Body of pancreas (tissue), 4 donors: ENCODE measurements at regions not wholly inside any gene's neighbourhood (a gene's known extent, or its start where the extent isn't known, plus 50 kb on each side); places are given as distances from the start of the nearest gene placed in this dataset.
"Not testable (repeated sequence)": the region's sequence is repeated elsewhere in the genome, so short reads cannot be mapped to it uniquely, and the experiment has no call there.

ENCODE experiments used
- ATAC-seq: fragments of 150-250 bp; one replicate; pipeline ENCODE4 v1.9.1; 2016
- DNase-seq, 4 donors: peaks; one replicate each; pipeline ENCODE4 v3.0.0-alpha.2; 2019
- H3K27ac ChIP-seq, 4 donors: fragments of 200-600 bp; sonication (generic); 1 replicate in 3 of 4; 2 replicates in 1 of 4; pipeline versions ENCODE4 v1.5.1 to v1.6.1; 2016 to 2019; ENCODE audit warnings: mild to moderate bottlenecking in 1 of 4, mixed read lengths in 1 of 4, moderate library complexity in 1 of 4
- H3K27me3 ChIP-seq, 2 donors: fragments of 200-600 bp; sonication (generic); one replicate each; pipeline ENCODE4 v1.6.0; 2016; ENCODE audit warnings: mild to moderate bottlenecking in 1 of 2
- H3K36me3 ChIP-seq, 2 donors: fragments of 200-600 bp; sonication (generic); replicated peaks in 1 of 2; 2 replicates each; pipeline ENCODE4 v1.5.1; 2016; ENCODE audit warnings: low read depth in 2 of 2; ENCODE audit not compliant: insufficient read depth in 1 of 2
- H3K4me1 ChIP-seq: fragments of 200-600 bp; sonication (generic); one replicate; pipeline ENCODE4 v1.6.0; 2016
- H3K4me3 ChIP-seq, 2 donors: fragments of 200-600 bp; sonication (generic); 1 replicate in 1 of 2; 2 replicates in 1 of 2; pipeline ENCODE4 v1.5.1; 2016 to 2019
- H3K9me3 ChIP-seq, 3 donors: fragments of 200-600 bp; sonication (generic); 1 replicate in 2 of 3; 2 replicates in 1 of 3; pipeline ENCODE4 v1.5.1; 2016
- CTCF ChIP-seq, 7 experiments: fragments of 450-650 bp in 4 of 7; fragments of 200-600 bp in 3 of 7; sonication (generic) in 3 of 7; IDR thresholded peaks; one replicate each; pipeline ENCODE4 v1.5.1; 2016 to 2019; ENCODE audit warnings: antibody characterized with exemption in 7 of 7
- POLR2A ChIP-seq, 3 donors: fragments of 450-650 bp; IDR thresholded peaks; one replicate each; pipeline ENCODE4 v1.6.1; 2016; ENCODE audit warnings: antibody characterized with exemption in 3 of 3, mild to moderate bottlenecking in 2 of 3
- WGBS, 2 donors: methylation state at CpG; one replicate each; pipeline ENCODE4 v1.1.5; 2017; 5-methylcytosine and 5-hydroxymethylcytosine counted together
- intact Hi-C: fragments of 100-400 bp; cut with DNase I; formaldehyde crosslinking; loops from one replicate; pipeline ENCODE4 v1.15.1; 2023

DNA sequence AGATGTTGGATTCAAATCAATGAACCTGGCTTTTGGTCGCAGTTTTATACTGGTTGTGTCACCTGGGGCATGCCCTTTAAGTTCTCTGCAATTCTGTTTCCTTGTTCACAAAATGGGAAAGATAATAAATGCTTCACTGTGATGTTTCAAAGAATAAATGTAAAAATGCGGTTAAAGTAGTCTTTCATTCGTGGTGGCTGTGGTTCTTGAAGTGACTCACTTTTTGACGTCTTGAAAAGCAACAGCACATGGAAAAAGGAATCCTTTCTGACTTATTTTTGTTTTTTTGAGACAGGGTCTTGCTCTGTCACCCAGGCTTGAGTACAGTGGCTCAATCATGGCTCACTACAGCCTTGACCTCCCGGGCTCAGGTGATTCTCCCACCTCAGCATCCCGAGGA, 88.4 kb upstream of the SLIT3 start:
- Histone ChIP-seq H3K27me3 (no peaks in the 10 kb centered on the region), H3K27ac (no peak overlapping the region), H3K36me3 (no peaks in the 10 kb centered on the region), H3K4me3 (no peak overlapping the region), H3K9me3 (no peaks in the 10 kb centered on the region), H3K4me1 (no peaks in the 10 kb centered on the region)
- no peak for TF ChIP-seq CTCF (IDR thresholded peaks at IDR 0.05)
- no peak for TF ChIP-seq POLR2A (IDR thresholded peaks at IDR 0.05)
- no peak for DNase-seq
- ATAC-seq: no peak
- intact Hi-C loops: no loop called here
- 66 to 70% methylated on average over 6 of the region's 6 CpGs for WGBS, 2 donors

DNA sequence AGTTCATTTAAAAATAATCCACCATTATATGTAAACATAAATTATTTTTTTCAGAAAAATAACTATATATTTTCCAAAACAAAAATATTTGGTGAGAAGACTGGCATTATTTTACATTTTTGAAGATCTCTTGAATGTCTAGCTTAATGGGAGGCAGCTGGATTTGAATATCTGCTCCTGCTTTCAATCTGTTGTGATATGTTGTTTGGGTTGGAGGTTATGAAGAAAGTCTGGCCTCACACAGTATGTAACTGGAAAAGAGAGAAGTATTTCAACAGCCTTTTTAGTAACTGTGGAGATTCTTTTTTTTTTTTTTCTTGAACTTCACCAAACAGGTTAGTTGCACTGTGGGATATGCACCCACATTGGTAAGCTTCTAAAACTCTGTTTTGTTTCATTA, 84.7 kb upstream of the SLIT3 start:
- H3K4me3 ChIP-seq: no peak overlapping the region
- ATAC-seq: no peak
- no peak overlapping the region for H3K27ac ChIP-seq
- H3K27me3 ChIP-seq: no peaks in the 10 kb centered on the region
- no peak for TF ChIP-seq POLR2A (IDR thresholded peaks at IDR 0.05)
- intact Hi-C loops: no loop called here
- no peaks in the 10 kb centered on the region for H3K36me3 ChIP-seq
- DNase-seq: no peak
- H3K9me3 ChIP-seq: no peaks in the 10 kb centered on the region
- no peaks in the 10 kb centered on the region for H3K4me1 ChIP-seq

- 10 to 13% methylated on average over 5 of the region's 5 CpGs for WGBS, 2 donors
- Histone ChIP-seq H3K9me3 (no peaks in the 10 kb centered on the region), H3K4me3 (no peak overlapping the region), H3K27me3 (no peaks in the 10 kb centered on the region), H3K27ac (no peak overlapping the region), H3K4me1 (no peaks in the 10 kb centered on the region), H3K36me3 (no peaks in the 10 kb centered on the region)
- no peak for TF ChIP-seq CTCF (IDR thresholded peaks at IDR 0.05)
- TF ChIP-seq POLR2A (IDR thresholded peaks at IDR 0.05): no peak
- ATAC-seq: no peak
- DNase-seq: no peak
- intact Hi-C loops: no loop called here
These were observed 83.7 kb upstream of the SLIT3 start for GRCh38 chr5:169384661-169385060.

DNA sequence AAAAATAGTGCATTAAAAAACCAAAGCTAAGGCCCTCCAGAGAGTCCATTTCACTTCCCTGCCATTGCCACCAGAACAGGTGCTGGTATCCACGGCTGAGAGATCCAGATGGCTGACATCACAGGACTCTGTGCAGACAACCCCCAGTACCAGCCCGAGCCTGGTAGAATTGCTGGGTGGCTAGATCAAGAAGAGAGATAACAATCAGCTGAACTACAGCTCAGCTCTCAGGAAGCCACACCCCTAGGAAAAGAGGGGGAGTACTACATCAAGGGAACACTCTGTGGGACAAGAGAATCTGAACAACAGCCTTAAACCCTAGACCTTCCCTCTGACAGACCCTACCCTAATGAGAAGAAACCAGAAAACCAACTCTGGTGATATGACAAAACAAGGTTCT, 73.8 kb upstream of the SLIT3 start:
- Histone ChIP-seq H3K4me3 (no peak overlapping the region), H3K36me3 (no peaks in the 10 kb centered on the region), H3K9me3 (no peaks in the 10 kb centered on the region), H3K27ac (no peak overlapping the region), H3K27me3 (peaks cover 0 to 3% of the 10 kb centered on the region in 2 donors), H3K4me1 (no peaks in the 10 kb centered on the region)
- intact Hi-C loops: no loop called here
- ATAC-seq: no peak
- WGBS, 2 donors: 25 to 46% methylated on average over 1 to 2 of the region's 2 CpGs
- DNase-seq: no peak
- TF ChIP-seq CTCF (IDR thresholded peaks at IDR 0.05): no peak
- TF ChIP-seq POLR2A (IDR thresholded peaks at IDR 0.05): no peak

DNA sequence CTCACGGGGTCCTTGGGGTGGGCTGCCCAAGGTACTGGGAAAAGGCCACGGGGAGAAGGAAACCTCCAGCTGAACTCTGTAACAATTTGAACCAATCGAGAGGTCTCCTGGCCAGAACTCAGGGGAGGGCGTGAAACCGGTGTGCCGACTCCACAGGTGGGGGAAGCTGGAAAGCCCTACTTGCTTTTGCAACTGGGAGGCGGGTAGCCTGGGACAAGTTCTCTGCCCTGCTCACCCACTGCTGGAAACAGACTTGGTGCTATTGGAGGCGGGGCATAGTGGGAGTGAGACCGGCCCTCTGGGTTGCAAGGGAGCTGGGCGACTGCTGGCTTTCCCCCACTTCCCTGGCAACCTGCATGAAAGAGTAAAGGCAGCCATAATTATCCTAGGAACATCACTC, 73.2 kb upstream of the SLIT3 start:
- Histone ChIP-seq H3K27me3 (peaks cover 0 to 3% of the 10 kb centered on the region in 2 donors), H3K4me1 (no peaks in the 10 kb centered on the region), H3K27ac (no peak overlapping the region), H3K36me3 (no peaks in the 10 kb centered on the region), H3K4me3 (no peak overlapping the region), H3K9me3 (no peaks in the 10 kb centered on the region)
- 75 to 76% methylated on average over 6 to 10 of the region's 10 CpGs for WGBS, 2 donors
- DNase-seq: no peak
- intact Hi-C loops: no loop called here
- TF ChIP-seq POLR2A (IDR thresholded peaks at IDR 0.05): no peak
- no peak for TF ChIP-seq CTCF (IDR thresholded peaks at IDR 0.05)
- no peak for ATAC-seq

GRCh38 chr5:169371801-169372200, 70.9 kb upstream of the SLIT3 start:
- intact Hi-C loops: not testable (repeated sequence)

More at GRCh38 chr5:169371801-169372200, 70.9 kb upstream of the SLIT3 start:
- H3K4me3 ChIP-seq, H3K27me3 ChIP-seq, H3K9me3 ChIP-seq, H3K36me3 ChIP-seq, DNase-seq, H3K27ac ChIP-seq, ATAC-seq, H3K4me1 ChIP-seq: not testable (repeated sequence)
- 70 to 77% methylated on average over 2 of the region's 2 CpGs for WGBS, 2 donors
